ENCODE measurements at regions not wholly inside any gene's neighbourhood (a gene's known extent, or its start where the extent isn't known, plus 50 kb on each side); places are given as distances from the start of the nearest gene placed in this dataset.

DNA sequence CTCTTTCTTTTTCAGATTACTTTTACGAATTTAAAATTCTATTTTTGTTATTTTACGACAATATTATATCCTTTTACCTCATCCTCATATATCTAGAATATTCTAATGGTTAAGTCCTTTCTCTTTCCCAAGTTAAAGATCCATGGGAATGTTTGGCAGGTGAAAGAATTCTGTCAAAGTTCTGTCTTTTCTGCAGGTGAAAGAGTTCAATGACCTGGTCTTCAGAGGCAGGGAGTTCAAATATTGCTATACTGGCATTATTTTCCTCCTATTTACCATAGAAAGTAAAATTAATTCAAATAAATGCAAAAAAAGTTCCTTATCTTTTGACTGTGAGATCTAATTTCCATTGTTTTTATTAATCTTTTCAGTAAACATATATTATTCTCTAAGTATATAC, 194.3 kb downstream of the ARL4A start:
- Mint-ChIP-seq H3K36me3 (no peaks in the 10 kb centered on the region), H3K9me3 (no peaks in the 10 kb centered on the region), H3K27me3 (peaks cover 0 to 8% (median 2%) of the 10 kb centered on the region in 5 donors), H3K27ac (no peak overlapping the region), H3K4me1 (no peaks in the 10 kb centered on the region), H3K4me3 (no peak overlapping the region)
- ATAC-seq, result no peak
- POLR2A ChIA-PET, result no interaction called here
- DNase-seq, result no peak

DNA sequence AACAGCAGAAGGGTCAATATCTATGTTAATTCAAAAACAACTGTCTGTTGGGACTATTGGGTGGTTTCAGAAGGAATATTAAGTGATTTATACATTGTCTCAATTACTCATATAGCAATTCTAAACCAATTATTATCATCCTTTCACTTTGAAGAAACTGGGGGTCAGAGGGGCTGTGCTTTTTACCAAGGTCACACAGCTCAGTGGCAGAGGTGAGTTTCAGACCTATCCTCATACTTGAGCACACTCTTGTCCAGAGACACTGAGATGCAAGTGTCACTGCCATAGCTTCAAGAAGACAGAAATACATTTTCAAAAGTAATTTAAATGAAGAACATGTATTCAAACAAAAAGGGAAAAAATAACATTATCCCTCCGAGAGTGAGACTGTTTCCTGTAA, 195.3 kb downstream of the ARL4A start:
- no peak overlapping the region for H3K27ac Mint-ChIP-seq
- H3K4me3 Mint-ChIP-seq, result no peak overlapping the region
- DNase-seq (no peak), ATAC-seq (no peak)
- POLR2A ChIA-PET, result no interaction called here
- no peaks in the 10 kb centered on the region for H3K4me1 Mint-ChIP-seq
- H3K36me3 Mint-ChIP-seq, result no peaks in the 10 kb centered on the region
- peaks cover 0 to 5% (median 2%) of the 10 kb centered on the region in 5 donors for H3K27me3 Mint-ChIP-seq
- H3K9me3 Mint-ChIP-seq, result no peaks in the 10 kb centered on the region

DNA sequence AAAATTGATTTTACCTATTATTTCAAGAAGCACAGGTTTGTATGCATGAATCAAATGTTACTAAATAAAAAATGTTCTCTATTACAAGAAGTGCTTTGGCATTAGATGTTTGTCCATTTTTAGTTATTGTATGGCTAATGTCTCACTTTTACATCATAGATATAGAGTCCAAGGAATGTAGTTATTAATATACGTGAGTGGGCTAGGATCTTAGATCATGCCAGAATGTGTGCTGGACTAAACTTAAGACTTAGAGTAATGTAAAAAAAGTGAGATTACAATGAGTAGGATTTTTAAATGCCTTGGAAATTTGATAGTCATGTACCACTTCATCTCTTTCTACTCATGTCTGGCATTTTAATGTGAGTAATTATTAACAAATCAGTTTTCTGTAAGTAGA, 196.6 kb downstream of the ARL4A start:
- Mint-ChIP-seq H3K4me3 (no peak overlapping the region), H3K27ac (no peak overlapping the region), H3K9me3 (no peaks in the 10 kb centered on the region), H3K36me3 (no peaks in the 10 kb centered on the region), H3K4me1 (no peaks in the 10 kb centered on the region), H3K27me3 (peaks cover 2 to 10% (median 8%) of the 10 kb centered on the region in 5 donors)
- ATAC-seq (no peak), DNase-seq (no peak)
- POLR2A ChIA-PET, result no interaction called here

DNA sequence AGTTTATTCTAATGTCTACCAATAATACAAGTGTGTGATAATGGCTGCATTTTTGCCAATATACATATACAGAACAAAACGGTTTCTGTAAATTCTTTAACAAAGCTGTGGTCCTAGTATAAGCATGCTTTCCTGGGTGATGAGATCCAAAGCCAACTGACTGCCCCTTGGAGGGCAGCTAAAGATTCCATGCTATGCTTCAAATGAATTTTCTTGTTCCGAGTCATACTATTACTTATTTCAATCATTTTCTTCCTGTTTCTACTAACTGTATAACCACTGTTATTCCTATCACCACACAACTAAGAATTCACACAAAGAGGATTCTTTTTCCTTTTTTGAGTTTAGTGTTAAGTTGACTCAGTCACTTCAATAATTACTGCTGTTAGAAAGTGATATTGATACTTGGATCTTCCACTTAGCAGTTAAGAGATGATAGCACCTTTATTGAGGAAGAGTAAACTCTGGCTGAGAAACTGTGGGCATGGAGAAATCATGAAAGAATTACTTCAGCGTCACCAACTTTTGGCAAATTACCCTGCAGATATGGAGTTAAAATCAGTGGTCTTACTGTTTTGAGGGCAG, 197.5 kb downstream of the ARL4A start:
- ATAC-seq (no peak), DNase-seq (no peak)
- H3K27ac Mint-ChIP-seq, result no peak overlapping the region
- POLR2A ChIA-PET, result no interaction called here
- H3K36me3 Mint-ChIP-seq, result no peaks in the 10 kb centered on the region
- H3K27me3 Mint-ChIP-seq, result peaks cover 0 to 10% (median 8%) of the 10 kb centered on the region in 5 donors
- H3K9me3 Mint-ChIP-seq, result no peaks in the 10 kb centered on the region
- H3K4me3 Mint-ChIP-seq, result no peak overlapping the region
- H3K4me1 Mint-ChIP-seq, result no peaks in the 10 kb centered on the region

DNA sequence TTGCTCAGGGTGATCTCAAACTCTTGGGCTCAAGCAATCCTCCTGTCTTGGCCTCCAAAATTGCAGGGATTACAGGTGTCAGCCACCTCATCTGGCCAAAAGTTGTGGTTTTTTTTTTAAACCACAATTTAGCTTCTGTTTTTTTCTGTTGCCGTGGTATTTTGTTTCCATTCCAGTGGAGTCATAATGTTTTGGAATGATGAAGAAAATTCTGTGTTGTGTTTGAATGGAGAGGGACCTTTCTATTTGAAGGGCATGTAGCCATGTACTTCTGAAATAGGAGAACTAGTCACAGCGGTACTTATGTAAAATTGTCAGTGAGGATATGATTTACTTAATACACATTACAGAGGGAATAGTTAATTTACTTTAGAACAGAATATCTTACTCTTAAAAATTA, 201.3 kb downstream of the ARL4A start:
- no peaks in the 10 kb centered on the region for H3K4me1 Mint-ChIP-seq
- no peaks in the 10 kb centered on the region for H3K9me3 Mint-ChIP-seq
- H3K4me3 Mint-ChIP-seq, result no peak overlapping the region
- POLR2A ChIA-PET, result no interaction called here
- no peaks in the 10 kb centered on the region for H3K36me3 Mint-ChIP-seq
- DNase-seq (no peak), ATAC-seq (no peak)
- H3K27ac Mint-ChIP-seq, result no peak overlapping the region
- peaks cover 0 to 10% (median 6%) of the 10 kb centered on the region in 5 donors for H3K27me3 Mint-ChIP-seq

DNA sequence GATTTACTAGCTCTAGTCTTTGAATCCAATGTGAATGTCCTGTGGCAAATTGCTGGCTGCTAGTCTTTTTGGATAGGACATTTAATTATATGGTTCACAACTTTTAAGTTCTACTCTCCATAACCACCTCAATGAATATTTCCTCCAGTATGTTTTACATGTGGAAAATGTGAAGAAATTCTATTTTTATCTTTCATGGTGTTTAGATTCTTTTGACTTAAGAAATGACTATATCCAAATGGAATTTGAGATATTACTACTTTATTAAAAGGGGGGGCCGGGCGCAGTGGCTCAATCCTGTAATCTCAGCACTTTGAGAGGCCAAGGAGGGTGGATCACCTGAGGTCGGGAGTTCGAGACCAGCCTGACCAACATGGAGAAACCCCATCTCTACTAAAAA, 202.0 kb downstream of the ARL4A start:
- Mint-ChIP-seq H3K9me3 (no peaks in the 10 kb centered on the region), H3K4me1 (no peaks in the 10 kb centered on the region), H3K36me3 (no peaks in the 10 kb centered on the region), H3K27me3 (peaks cover 0 to 10% (median 6%) of the 10 kb centered on the region in 5 donors), H3K27ac (no peak overlapping the region), H3K4me3 (no peak overlapping the region)
- DNase-seq (no peak), ATAC-seq (no peak)
- POLR2A ChIA-PET, result no interaction called here

DNA sequence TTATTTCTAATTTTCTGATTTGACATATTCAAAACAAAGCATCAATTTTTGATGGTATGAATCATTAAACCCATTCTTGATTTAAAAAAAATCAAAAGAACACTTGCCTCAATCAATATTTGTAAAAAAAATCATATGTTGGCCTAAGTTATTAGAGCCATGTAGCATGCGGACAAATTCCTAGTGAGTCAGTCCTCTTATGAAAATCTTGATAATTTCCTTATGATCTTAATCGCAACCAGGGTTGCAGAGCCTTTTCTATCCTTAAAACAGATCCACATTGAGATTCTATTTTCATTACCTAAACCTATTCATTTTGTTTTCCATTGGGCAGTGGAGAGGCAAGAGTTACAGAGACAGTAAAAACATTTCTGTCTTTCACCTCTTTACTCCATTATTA, 203.2 kb downstream of the ARL4A start:
- H3K9me3 Mint-ChIP-seq, result no peaks in the 10 kb centered on the region
- DNase-seq, result no peak
- no peaks in the 10 kb centered on the region for H3K4me1 Mint-ChIP-seq
- POLR2A ChIA-PET, result no interaction called here
- no peak overlapping the region for H3K4me3 Mint-ChIP-seq
- no peak for ATAC-seq
- peaks cover 0 to 10% (median 5%) of the 10 kb centered on the region in 5 donors for H3K27me3 Mint-ChIP-seq
- no peaks in the 10 kb centered on the region for H3K36me3 Mint-ChIP-seq
- H3K27ac Mint-ChIP-seq, result no peak overlapping the region

DNA sequence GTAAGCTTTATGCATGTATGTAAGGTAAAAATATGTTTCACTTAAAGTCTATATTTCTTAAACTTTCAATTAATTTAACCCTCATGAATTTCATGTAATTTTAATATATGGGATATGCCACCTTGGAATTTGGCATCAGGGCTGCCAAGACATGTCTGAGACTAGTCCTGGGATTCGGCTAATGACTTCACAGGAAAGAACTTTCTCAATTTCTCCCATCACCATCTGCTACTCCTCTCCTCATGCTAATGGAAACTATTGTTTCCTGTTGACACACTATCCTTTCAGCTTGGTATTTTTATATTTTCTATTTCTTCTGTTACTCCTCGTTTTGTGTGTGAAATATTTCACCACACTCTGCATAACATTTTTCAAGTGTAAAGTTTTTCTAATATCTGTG, 205.9 kb downstream of the ARL4A start:
- POLR2A ChIA-PET, result no interaction called here
- H3K27me3 Mint-ChIP-seq, result peaks cover 0 to 7% (median 5%) of the 10 kb centered on the region in 5 donors
- H3K4me3 Mint-ChIP-seq, result no peak overlapping the region
- no peak for DNase-seq
- H3K36me3 Mint-ChIP-seq, result no peaks in the 10 kb centered on the region
- no peaks in the 10 kb centered on the region for H3K4me1 Mint-ChIP-seq
- H3K9me3 Mint-ChIP-seq, result no peaks in the 10 kb centered on the region
- no peak overlapping the region for H3K27ac Mint-ChIP-seq
- no peak for ATAC-seq

DNA sequence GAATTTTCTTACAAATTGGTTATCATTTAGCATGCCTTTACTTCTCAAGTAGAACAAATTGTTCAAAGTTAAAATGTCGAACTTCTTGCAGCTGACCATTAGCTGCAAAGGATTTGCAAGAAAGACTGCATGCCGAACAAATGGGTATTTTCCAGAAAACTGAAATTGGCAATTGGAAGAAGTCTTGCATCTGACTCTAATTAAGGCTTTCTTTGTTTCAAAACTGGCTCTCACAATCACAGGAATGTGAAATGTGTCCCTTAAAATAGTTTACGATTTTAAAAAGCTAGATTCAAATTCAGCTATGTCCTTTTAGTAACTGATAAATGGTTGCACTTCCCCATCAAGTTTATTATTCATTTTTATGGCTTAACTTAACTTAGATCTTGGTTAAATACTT, 207.9 kb downstream of the ARL4A start:
- H3K4me3 Mint-ChIP-seq, result no peak overlapping the region
- DNase-seq, result no peak
- POLR2A ChIA-PET, result no interaction called here
- no peak for ATAC-seq
- H3K27ac Mint-ChIP-seq, result no peak overlapping the region
- H3K9me3 Mint-ChIP-seq, result no peaks in the 10 kb centered on the region
- H3K36me3 Mint-ChIP-seq, result no peaks in the 10 kb centered on the region
- no peaks in the 10 kb centered on the region for H3K4me1 Mint-ChIP-seq
- H3K27me3 Mint-ChIP-seq, result peaks cover 0 to 2% (median 0%) of the 10 kb centered on the region in 5 donors

DNA sequence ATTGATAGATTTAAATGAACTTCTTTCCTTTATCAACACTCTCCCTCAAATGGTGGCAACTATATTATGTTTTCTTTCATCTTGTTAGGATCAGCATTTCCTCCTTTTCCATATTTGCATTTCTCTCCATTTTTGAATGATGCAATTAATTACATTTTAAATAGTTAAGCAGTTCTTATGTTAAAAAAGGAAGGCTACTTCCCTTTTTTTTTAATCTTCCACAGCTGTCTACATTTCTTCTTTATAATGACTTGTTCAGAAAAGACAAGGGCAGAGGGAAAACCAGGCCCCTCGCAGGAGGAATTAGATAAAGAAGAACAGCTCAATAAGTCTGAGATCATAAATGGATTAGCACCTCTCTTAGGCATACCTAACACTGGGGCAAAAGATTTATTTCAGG, 208.9 kb downstream of the ARL4A start:
- Mint-ChIP-seq H3K9me3 (no peaks in the 10 kb centered on the region), H3K27ac (no peak overlapping the region), H3K4me3 (no peak overlapping the region), H3K27me3 (peaks cover 0 to 2% (median 2%) of the 10 kb centered on the region in 5 donors), H3K4me1 (no peaks in the 10 kb centered on the region), H3K36me3 (no peaks in the 10 kb centered on the region)
- DNase-seq (no peak), ATAC-seq (no peak)
- POLR2A ChIA-PET, result no interaction called here

DNA sequence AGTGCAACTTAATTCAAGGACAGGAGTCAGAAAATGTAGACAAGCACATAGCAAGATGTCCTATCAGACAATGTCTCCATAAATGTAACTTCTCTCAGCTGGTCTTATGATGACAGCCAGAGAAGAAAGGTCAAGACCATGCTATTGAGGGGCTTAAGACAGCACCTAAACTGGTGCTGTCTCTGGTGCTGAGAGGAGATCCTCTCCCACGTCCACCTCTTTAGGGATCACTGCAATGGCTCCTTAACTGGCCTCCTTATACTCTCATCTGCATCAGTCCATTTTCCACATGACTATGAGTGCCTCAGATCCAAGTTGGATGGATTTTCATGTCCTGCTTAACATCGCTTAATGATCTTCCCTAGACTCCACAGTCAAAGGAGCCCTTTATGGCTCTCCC, 210.6 kb downstream of the ARL4A start:
- no peak for DNase-seq
- H3K9me3 Mint-ChIP-seq, result no peaks in the 10 kb centered on the region
- H3K4me1 Mint-ChIP-seq, result no peaks in the 10 kb centered on the region
- H3K27ac Mint-ChIP-seq, result no peak overlapping the region
- H3K27me3 Mint-ChIP-seq, result peaks cover 0 to 3% (median 2%) of the 10 kb centered on the region in 5 donors
- H3K4me3 Mint-ChIP-seq, result no peak overlapping the region
- H3K36me3 Mint-ChIP-seq, result no peaks in the 10 kb centered on the region
- ATAC-seq, result no peak
- POLR2A ChIA-PET, result no interaction called here

DNA sequence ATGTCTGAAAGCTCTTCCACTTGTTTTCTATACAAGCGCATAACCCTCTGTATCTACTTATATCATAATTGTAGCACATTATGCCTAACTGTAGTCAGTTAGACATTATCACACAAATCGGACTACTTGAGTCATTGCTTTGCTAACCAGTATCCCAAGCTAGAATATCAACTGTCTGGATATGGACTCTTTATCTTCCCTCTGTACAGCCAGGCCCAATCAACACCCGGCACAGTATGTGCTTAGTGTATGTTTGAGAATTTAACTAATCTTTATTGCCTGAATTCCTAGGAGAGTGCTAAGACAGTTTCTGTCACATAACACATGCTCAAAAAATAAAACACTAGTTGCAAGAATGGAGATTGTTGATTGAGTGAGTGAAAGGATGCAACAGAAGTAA, 211.2 kb downstream of the ARL4A start:
- POLR2A ChIA-PET, result no interaction called here
- no peak for DNase-seq
- Mint-ChIP-seq H3K4me1 (no peaks in the 10 kb centered on the region), H3K27me3 (peaks cover 0 to 3% (median 2%) of the 10 kb centered on the region in 5 donors), H3K4me3 (no peak overlapping the region), H3K27ac (no peak overlapping the region), H3K36me3 (no peaks in the 10 kb centered on the region), H3K9me3 (no peaks in the 10 kb centered on the region)
- no peak for ATAC-seq

DNA sequence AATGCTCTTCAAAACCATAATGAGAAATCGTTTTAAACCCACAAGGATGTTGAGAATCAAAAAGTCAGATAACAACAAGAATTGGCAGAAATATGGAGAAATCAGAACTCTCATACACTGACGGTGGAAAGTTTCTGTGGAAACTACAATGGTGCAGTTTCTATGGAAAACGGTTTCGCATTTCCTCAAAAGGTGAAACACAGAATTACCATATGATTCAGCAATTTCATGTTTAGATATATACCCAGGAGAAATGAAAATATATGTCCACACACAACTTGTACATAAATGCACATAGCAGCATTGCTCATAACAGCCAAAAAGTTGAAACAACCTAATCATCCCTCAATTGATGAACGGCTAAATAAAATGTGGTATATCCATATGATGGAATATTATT, 218.2 kb downstream of the ARL4A start:
- peaks cover 0 to 7% (median 3%) of the 10 kb centered on the region in 5 donors for H3K27me3 Mint-ChIP-seq
- no peak overlapping the region for H3K27ac Mint-ChIP-seq
- no peaks in the 10 kb centered on the region for H3K4me1 Mint-ChIP-seq
- POLR2A ChIA-PET, result no interaction called here
- H3K36me3 Mint-ChIP-seq, result no peaks in the 10 kb centered on the region
- H3K4me3 Mint-ChIP-seq, result no peak overlapping the region
- ATAC-seq, result no peak
- DNase-seq, result no peak
- no peaks in the 10 kb centered on the region for H3K9me3 Mint-ChIP-seq

DNA sequence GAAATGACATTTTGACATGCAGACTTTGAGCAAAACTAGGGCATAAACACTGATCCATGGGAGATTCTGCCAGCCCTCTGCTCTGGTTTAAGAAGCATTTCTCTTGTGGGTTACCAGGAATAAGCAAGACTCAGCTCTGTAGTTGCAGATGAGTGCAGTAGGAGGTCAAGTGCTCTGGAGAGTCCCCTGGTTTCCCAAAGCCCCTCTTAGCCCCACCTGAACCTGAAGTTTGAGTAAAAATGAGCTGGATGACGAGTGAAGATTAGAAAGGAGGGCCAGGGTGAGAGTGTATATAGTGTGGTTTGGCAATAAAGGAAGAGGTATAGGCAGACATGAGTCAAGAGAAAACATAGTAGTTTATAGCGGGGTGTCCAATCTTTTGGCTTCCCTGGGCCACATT, 220.3 kb downstream of the ARL4A start:
- no peak for DNase-seq
- H3K9me3 Mint-ChIP-seq, result no peaks in the 10 kb centered on the region
- no peak for ATAC-seq

More for the DNA sequence above, 220.3 kb downstream of the ARL4A start:
- Mint-ChIP-seq H3K27me3 (peaks cover 0 to 9% (median 2%) of the 10 kb centered on the region in 5 donors), H3K4me3 (no peak overlapping the region), H3K27ac (no peak overlapping the region), H3K36me3 (no peaks in the 10 kb centered on the region), H3K4me1 (no peaks in the 10 kb centered on the region)
- POLR2A ChIA-PET, result no interaction called here
